HEK293T (cell line): ENCODE measurements at regions not wholly inside any gene's neighbourhood (a gene's known extent, or its start where the extent isn't known, plus 50 kb on each side); places are given as distances from the start of the nearest gene placed in this dataset.

ENCODE experiments used
- CTCF ChIA-PET: fragments of 350-600 bp; formaldehyde crosslinking; extraction: SDS; loops from one replicate; lab custom pipeline; 2021; ENCODE audit warnings: antibody characterized with exemption, inconsistent platforms; lab: Yijun Ruan, JAX
- POLR2A ChIA-PET: fragments of 350-600 bp; formaldehyde crosslinking; extraction: SDS; loops from one replicate; lab custom pipeline; 2020; ENCODE audit warnings: antibody characterized with exemption, inconsistent platforms; lab: Yijun Ruan, JAX
- DNase-seq: peaks from one replicate; pipeline ENCODE4 v3.0.0; 2012; ENCODE audit warnings: mixed read lengths; ENCODE audit errors: extremely low spot score
- ARNT ChIP-seq: fragments of 450-650 bp; IDR thresholded peaks from 2 replicates; pipeline ENCODE4 v1.6.1; 2017; ENCODE audit warnings: mild to moderate bottlenecking
- BHLHE40 ChIP-seq: fragments of 450-650 bp; IDR thresholded peaks from 2 replicates; pipeline ENCODE4 v1.6.1; 2016; ENCODE audit warnings: mild to moderate bottlenecking, moderate library complexity, borderline replicate concordance
- CTBP1 ChIP-seq: fragments of 450-650 bp; IDR thresholded peaks from 2 replicates; pipeline ENCODE4 v1.6.1; 2016; ENCODE audit warnings: borderline replicate concordance
- ELF4 ChIP-seq: fragments of 450-650 bp; IDR thresholded peaks from 2 replicates; pipeline ENCODE4 v1.6.1; 2017; ENCODE audit warnings: antibody characterized with exemption
- FOXA1 ChIP-seq: fragments of 450-650 bp; IDR thresholded peaks from 2 replicates; pipeline ENCODE4 v1.6.1; 2016; ENCODE audit warnings: mild to moderate bottlenecking
- FOXK2 ChIP-seq: fragments of 450-650 bp; IDR thresholded peaks from 2 replicates; pipeline ENCODE4 v1.6.1; 2016; ENCODE audit warnings: mild to moderate bottlenecking
- FOXM1 ChIP-seq: fragments of 450-650 bp; IDR thresholded peaks from 2 replicates; pipeline ENCODE4 v1.6.1; 2017; ENCODE audit warnings: mild to moderate bottlenecking, borderline replicate concordance
- HDGF ChIP-seq: fragments of 450-650 bp; IDR thresholded peaks from 2 replicates; pipeline ENCODE4 v1.6.1; 2017; ENCODE audit warnings: antibody characterized with exemption, borderline replicate concordance
- L3MBTL2 ChIP-seq: fragments of 450-650 bp; conservative IDR thresholded peaks from 2 replicates; pipeline ENCODE4 v1.6.1; 2016; ENCODE audit warnings: mild to moderate bottlenecking
- LEF1 ChIP-seq: fragments of 450-650 bp; IDR thresholded peaks from 2 replicates; pipeline ENCODE4 v1.6.1; 2017; ENCODE audit warnings: mild to moderate bottlenecking, borderline replicate concordance
- NFRKB ChIP-seq: fragments of 450-650 bp; IDR thresholded peaks from 2 replicates; pipeline ENCODE4 v1.6.1; 2016; ENCODE audit warnings: mild to moderate bottlenecking, moderate library complexity
- SP1 ChIP-seq: fragments of 450-650 bp; IDR thresholded peaks from 2 replicates; pipeline ENCODE4 v1.6.1; 2017
- SUZ12 ChIP-seq: fragments of 450-650 bp; IDR thresholded peaks from 2 replicates; pipeline ENCODE4 v1.6.1; 2016; ENCODE audit warnings: mild to moderate bottlenecking
- TARDBP ChIP-seq: fragments of 450-650 bp; IDR thresholded peaks from 2 replicates; pipeline ENCODE4 v1.6.1; 2016
- ZNF384 ChIP-seq: fragments of 450-650 bp; IDR thresholded peaks from 2 replicates; pipeline ENCODE4 v1.6.1; 2016
- TF ChIP-seq, protein P1 (sequence below): fragments of 450-650 bp; IDR thresholded peaks from 2 replicates; pipeline ENCODE4 v1.6.1; 2016

DNA sequence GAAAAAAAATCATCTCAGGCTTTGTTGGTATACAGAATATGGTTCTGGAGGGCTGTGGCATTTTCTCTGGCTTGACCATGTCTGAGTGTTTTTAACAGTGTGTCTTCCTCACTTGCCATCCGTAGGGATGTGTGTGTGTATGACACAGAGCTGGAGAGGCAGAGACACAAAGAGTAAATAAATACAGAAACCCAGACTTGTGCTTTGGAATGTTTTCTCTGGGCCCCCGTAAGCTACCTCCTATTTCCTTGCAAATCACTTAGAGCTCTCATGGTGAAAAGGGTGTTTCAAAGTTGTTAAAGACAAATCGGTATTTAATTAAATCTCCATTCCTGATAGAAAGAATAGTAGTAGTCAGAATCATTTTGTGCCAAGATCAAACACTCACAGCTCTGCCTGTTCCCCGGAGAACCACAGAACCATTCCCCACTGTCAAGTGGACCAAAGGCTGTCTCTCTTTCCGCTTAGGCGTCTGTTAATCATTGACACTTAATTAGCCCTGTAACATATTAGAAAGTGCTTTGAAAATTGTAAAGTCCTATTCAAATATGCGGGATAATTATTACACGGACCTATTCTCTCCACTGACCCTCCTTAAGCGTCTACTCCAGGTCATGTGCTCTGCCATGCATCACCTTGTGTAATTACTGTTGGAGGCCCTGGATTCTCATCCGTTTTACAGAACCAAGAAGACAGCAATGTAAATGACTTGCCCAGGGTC is 313.6 kb upstream of the TLE3 start:
- TF ChIP-seq, protein P1, sequence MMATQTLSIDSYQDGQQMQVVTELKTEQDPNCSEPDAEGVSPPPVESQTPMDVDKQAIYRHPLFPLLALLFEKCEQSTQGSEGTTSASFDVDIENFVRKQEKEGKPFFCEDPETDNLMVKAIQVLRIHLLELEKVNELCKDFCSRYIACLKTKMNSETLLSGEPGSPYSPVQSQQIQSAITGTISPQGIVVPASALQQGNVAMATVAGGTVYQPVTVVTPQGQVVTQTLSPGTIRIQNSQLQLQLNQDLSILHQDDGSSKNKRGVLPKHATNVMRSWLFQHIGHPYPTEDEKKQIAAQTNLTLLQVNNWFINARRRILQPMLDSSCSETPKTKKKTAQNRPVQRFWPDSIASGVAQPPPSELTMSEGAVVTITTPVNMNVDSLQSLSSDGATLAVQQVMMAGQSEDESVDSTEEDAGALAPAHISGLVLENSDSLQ = no peak
- TF ChIP-seq LEF1 = no peak
- TF ChIP-seq HDGF = no peak
- no peak for TF ChIP-seq ARNT
- no peak for TF ChIP-seq FOXK2
- TF ChIP-seq ZNF384 = no peak
- no peak for TF ChIP-seq FOXA1
- no peak for TF ChIP-seq SUZ12
- TF ChIP-seq FOXM1 = no peak
- no peak for TF ChIP-seq L3MBTL2
- TF ChIP-seq ELF4 = no peak
- no peak for TF ChIP-seq TARDBP
- TF ChIP-seq NFRKB = no peak
- TF ChIP-seq SP1 = no peak
- DNase-seq = no peak
- CTCF ChIA-PET = no interaction called here
- POLR2A ChIA-PET = no interaction called here

DNA sequence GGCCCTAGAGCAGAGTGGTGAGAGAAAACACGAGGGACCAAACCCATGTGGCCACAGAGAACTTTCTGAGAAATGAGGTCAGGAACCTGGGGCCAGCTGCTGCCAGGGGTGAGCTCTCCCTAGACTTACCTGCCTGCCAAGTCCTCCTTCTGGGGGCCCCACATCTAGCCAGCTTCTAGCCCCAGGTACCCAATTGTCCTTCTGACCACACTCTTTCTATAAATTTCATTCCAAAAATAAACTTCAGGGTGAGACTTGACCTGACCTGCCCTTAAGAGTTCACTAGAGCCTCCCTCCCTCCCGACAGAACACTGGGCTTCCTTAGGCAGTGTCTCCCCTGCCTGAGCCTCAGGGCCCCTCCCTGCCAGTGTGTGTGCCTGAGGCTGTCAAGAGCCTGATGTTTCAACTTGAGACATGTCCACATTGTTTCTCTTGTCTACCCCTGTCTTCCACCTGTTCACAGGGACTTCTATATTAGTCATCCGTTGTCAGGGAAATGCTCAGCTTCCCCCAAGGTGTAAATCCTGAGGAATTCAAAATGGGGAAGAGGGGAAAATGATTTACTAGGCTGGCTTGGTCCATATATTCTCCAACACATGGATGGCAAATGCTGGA is 312.8 kb upstream of the TLE3 start:
- no peak for DNase-seq
- TF ChIP-seq ARNT = no peak
- no peak for TF ChIP-seq SUZ12
- TF ChIP-seq HDGF = no peak
- TF ChIP-seq SP1 = no peak
- no peak for TF ChIP-seq FOXK2
- TF ChIP-seq, protein P1 = no peak
- no peak for TF ChIP-seq TARDBP
- TF ChIP-seq BHLHE40 = no peak
- TF ChIP-seq L3MBTL2 = no peak
- TF ChIP-seq ZNF384 = no peak
- no peak for TF ChIP-seq ELF4
- TF ChIP-seq CTBP1 = no peak
- no peak for TF ChIP-seq FOXA1
- no peak for TF ChIP-seq LEF1
- no peak for TF ChIP-seq NFRKB
- TF ChIP-seq FOXM1 = no peak
- ChIA-PET POLR2A (no interaction called here), CTCF (no interaction called here)

DNA sequence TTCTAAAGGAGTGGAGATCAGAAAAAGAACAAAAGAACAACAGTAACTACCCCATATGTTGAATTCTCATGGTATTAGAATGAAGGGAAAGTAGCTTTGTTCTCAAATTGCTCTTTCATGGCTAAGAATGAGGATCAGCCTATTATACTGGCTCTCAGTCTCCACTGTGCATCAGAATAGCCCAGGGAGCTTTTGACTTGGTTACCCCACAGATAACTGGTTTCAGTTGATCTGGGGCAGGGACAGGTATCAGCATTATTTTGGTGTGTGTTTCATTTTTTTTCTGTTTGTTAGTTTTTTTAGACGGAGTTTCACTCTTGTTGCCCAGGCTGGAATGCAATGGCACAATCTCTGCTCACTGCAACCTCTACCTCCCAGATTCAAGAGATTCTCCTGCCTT is 311.7 kb upstream of the TLE3 start:
- POLR2A ChIA-PET = no interaction called here
- no peak for DNase-seq
- no peak for TF ChIP-seq HDGF
- no peak for TF ChIP-seq LEF1
- TF ChIP-seq BHLHE40 = no peak
- no peak for TF ChIP-seq TARDBP
- no peak for TF ChIP-seq SUZ12
- TF ChIP-seq SP1 = no peak
- TF ChIP-seq FOXA1 = no peak
- TF ChIP-seq ARNT = no peak
- CTCF ChIA-PET = interaction anchor here (0.9 kb wide), 1 partner anchor 21 kb away, joined by 4 read pairs; no protein-coding TSS in a partner anchor

DNA sequence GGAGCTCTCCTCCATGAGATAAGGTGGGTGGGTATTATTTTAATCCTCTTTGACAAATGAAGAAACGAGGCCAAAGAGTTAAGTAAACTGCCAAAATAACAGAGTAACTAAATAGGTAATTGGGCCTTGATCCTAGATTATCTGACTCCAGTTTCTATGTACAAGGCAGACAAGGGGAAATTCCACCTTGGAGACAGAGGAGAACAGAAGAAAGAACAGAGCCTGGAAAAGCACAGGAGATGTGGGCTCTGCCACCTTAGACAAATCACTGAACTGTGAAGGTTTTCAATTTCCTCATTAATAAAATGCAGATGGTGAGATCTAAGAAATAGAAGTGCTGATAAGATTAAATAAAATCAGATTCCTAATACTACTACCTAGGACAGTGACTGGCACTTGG is 310.2 kb upstream of the TLE3 start:
- ChIA-PET POLR2A (no interaction called here), CTCF (no interaction called here)
- DNase-seq = no peak
- TF ChIP-seq ARNT = no peak
- TF ChIP-seq CTBP1 = no peak
- no peak for TF ChIP-seq FOXK2
- no peak for TF ChIP-seq FOXA1
- TF ChIP-seq FOXM1 = no peak
- TF ChIP-seq LEF1 = no peak
- no peak for TF ChIP-seq NFRKB

DNA sequence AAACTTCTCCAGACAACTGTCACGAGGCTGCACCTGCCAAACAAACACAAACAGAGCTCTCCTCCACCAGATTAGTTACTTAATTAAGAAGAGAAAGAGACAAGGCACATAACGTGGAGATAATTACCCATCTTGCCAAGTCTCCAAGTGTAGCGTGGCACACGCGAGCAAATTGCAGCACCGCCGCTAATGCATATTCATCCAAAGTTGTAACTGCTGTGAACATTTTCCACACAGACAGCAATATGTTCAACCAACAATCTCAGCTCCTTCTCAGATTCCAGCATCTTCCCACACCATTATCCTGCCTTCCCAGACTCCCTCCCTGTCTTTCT is 309.6 kb upstream of the TLE3 start:
- TF ChIP-seq FOXK2 (no peak), FOXM1 (no peak), CTBP1 (no peak), SUZ12 (no peak), L3MBTL2 (no peak), BHLHE40 (no peak), SP1 (no peak), TARDBP (no peak), NFRKB (no peak), ZNF384 (no peak), ELF4 (no peak), FOXA1 (no peak), HDGF (no peak), LEF1 (no peak), ARNT (no peak)
- TF ChIP-seq, protein P1 = no peak
- CTCF ChIA-PET = no interaction called here
- DNase-seq = no peak
- POLR2A ChIA-PET = no interaction called here

DNA sequence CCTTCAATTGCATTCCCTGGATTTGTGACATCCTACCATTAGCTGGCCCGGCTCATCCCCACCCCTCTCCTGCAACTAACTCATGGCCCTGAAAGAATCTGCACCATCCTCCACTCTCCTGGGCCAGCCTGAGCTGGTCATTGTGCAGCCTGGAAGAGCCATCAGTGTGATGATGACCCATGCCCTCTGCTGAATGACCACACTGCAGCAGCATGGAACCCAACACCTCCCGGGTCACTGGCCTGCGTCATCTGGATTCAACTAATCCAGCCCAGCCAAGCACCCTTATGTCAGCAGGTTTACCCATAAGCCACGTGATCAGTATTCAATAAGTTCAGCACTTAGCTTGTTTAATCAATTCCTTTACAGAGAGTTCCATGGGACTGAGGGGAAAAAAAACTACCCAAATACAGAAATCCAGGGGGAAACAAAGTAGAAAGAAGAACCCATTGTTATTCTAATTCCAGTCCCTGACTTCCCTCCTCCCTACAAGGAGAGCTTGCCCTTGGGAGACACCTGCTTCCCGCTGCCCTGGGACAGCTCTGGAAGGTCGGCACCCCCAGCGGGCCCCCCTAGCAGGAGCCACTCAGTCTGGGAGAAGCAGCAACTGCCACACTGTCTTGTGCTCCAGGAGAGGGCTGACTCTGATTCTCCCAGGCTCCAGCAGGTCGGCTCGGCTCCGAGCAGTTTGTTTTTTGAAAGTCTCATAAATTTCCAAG is 309.1 kb upstream of the TLE3 start:
- ChIA-PET POLR2A (no interaction called here), CTCF (no interaction called here)
- no peak for TF ChIP-seq L3MBTL2
- TF ChIP-seq, protein P1 = no peak
- TF ChIP-seq FOXK2 = no peak
- no peak for TF ChIP-seq HDGF
- TF ChIP-seq TARDBP = no peak
- no peak for TF ChIP-seq FOXA1
- no peak for TF ChIP-seq BHLHE40
- TF ChIP-seq LEF1 = no peak
- no peak for TF ChIP-seq CTBP1
- no peak for TF ChIP-seq ZNF384
- no peak for TF ChIP-seq ARNT
- TF ChIP-seq FOXM1 = no peak
- TF ChIP-seq SUZ12 = no peak
- TF ChIP-seq ELF4 = no peak
- TF ChIP-seq NFRKB = no peak
- no peak for DNase-seq
